Fibroblast of villous mesenchyme (primary cell): ENCODE measurements at regions not wholly inside any gene's neighbourhood (a gene's known extent, or its start where the extent isn't known, plus 50 kb on each side); places are given as distances from the start of the nearest gene placed in this dataset.
A peak's percentile ranks its signal among the peaks of the same experiment; 100 is the strongest.

Source experiments
- DNase-seq: peaks from one replicate; pipeline ENCODE4 v3.0.0-alpha.2; 2010; ENCODE audit warnings: low read depth
- H3K4me3 ChIP-seq: 2 replicates; pipeline ENCODE4 v1.5.1; 2011; ENCODE audit warnings: low read depth, mild to moderate bottlenecking, low read length
- CTCF ChIP-seq: IDR thresholded peaks from 2 replicates; pipeline ENCODE4 v1.5.1; 2012; ENCODE audit warnings: low read depth, mild to moderate bottlenecking, low read length; ENCODE audit not compliant: insufficient read depth

- TF ChIP-seq CTCF = no peak
- DNase-seq = peak; percentile 79
- no peak overlapping the region for H3K4me3 ChIP-seq
These were observed 96.1 kb upstream of the MKLN1 start for GRCh38 chr7:131231381-131232220.

GRCh38 chr7:131232768-131233167, 94.9 kb upstream of the MKLN1 start:
- TF ChIP-seq CTCF = no peak
- no peak overlapping the region for H3K4me3 ChIP-seq
- DNase-seq = no peak

GRCh38 chr7:131233193-131233592, 94.5 kb upstream of the MKLN1 start:
- TF ChIP-seq CTCF = no peak
- H3K4me3 ChIP-seq = no peak overlapping the region
- DNase-seq = no peak

GRCh38 chr7:131234719-131235488, 92.8 kb upstream of the MKLN1 start:
- TF ChIP-seq CTCF = no peak
- no peak overlapping the region for H3K4me3 ChIP-seq
- no peak for DNase-seq

- DNase-seq = peak; percentile 97
- no peak for TF ChIP-seq CTCF
- no peak overlapping the region for H3K4me3 ChIP-seq
These were observed 92.0 kb upstream of the MKLN1 start for GRCh38 chr7:131235489-131236317.

- no peak for TF ChIP-seq CTCF
- no peak for DNase-seq
- no peak overlapping the region for H3K4me3 ChIP-seq
These were observed 91.4 kb upstream of the MKLN1 start for GRCh38 chr7:131236318-131236672.
